Islet of Langerhans (tissue), 1 donor: ENCODE measurements at regions not wholly inside any gene's neighbourhood (a gene's known extent, or its start where the extent isn't known, plus 50 kb on each side); places are given as distances from the start of the nearest gene placed in this dataset.
"Not testable (repeated sequence)": the region's sequence is repeated elsewhere in the genome, so short reads cannot be mapped to it uniquely, and the experiment has no call there.

ENCODE experiments used
- FAIRE-seq: peaks from one replicate; lab custom pipeline; 2011; peaks lifted over from hg19 to GRCh38; lab: Jason Lieb, UNC

GRCh38 chr2:65952966-65953761 lies 481.8 kb upstream of the MEIS1 start:
- FAIRE-seq, result no peak

GRCh38 chr2:65944213-65944612 lies 490.7 kb upstream of the MEIS1 start:
- FAIRE-seq, result no peak

- FAIRE-seq, result no peak
Observed at GRCh38 chr2:65943099-65943786, 491.7 kb upstream of the MEIS1 start.

GRCh38 chr2:65940856-65941255 lies 494.1 kb upstream of the MEIS1 start:
- no peak for FAIRE-seq

- FAIRE-seq, result no peak
Observed at GRCh38 chr2:65939687-65940086, 495.2 kb upstream of the MEIS1 start.

GRCh38 chr2:65937379-65938160 lies 497.4 kb upstream of the MEIS1 start:
- no peak for FAIRE-seq

- no peak for FAIRE-seq
Observed at GRCh38 chr2:65934992-65935629, 499.8 kb upstream of the MEIS1 start.

- no peak for FAIRE-seq
Observed at GRCh38 chr2:65932571-65932970, 500.2 kb upstream of the SPRED2 start.

GRCh38 chr2:65931056-65931455 lies 498.7 kb upstream of the SPRED2 start:
- no peak for FAIRE-seq

GRCh38 chr2:65930259-65930658 lies 497.9 kb upstream of the SPRED2 start:
- no peak for FAIRE-seq

- not testable (repeated sequence) for FAIRE-seq
Observed at GRCh38 chr2:65929664-65930063, 497.3 kb upstream of the SPRED2 start.

- no peak for FAIRE-seq
Observed at GRCh38 chr2:65922794-65923193, 490.4 kb upstream of the SPRED2 start.

GRCh38 chr2:65922030-65922429 lies 489.6 kb upstream of the SPRED2 start:
- FAIRE-seq, result no peak

GRCh38 chr2:65921116-65921515 lies 488.7 kb upstream of the SPRED2 start:
- no peak for FAIRE-seq

GRCh38 chr2:65920659-65921058 lies 488.3 kb upstream of the SPRED2 start:
- no peak for FAIRE-seq

- no peak for FAIRE-seq
Observed at GRCh38 chr2:65919550-65920188, 487.3 kb upstream of the SPRED2 start.

- no peak for FAIRE-seq
Observed at GRCh38 chr2:65918760-65919187, 486.4 kb upstream of the SPRED2 start.

GRCh38 chr2:65917986-65918385 lies 485.6 kb upstream of the SPRED2 start:
- no peak for FAIRE-seq

- FAIRE-seq, result no peak
Observed at GRCh38 chr2:65916785-65917295, 484.4 kb upstream of the SPRED2 start.

- FAIRE-seq, result no peak
Observed at GRCh38 chr2:65916177-65916576, 483.8 kb upstream of the SPRED2 start.

- no peak for FAIRE-seq
Observed at GRCh38 chr2:65915273-65915672, 482.9 kb upstream of the SPRED2 start.
